HCT116 (cell line): ENCODE measurements at regions not wholly inside any gene's neighbourhood (a gene's known extent, or its start where the extent isn't known, plus 50 kb on each side); places are given as distances from the start of the nearest gene placed in this dataset.

Source experiments
- ATAC-seq: fragments of 200-7000 bp; cut with Tn5 transposase; 2 replicates; pipeline ENCODE4 v1.9.1; 2020; ENCODE audit warnings: mild to moderate bottlenecking, moderate library complexity
- BruUV-seq: library from RNA; stranded (reverse); fragments of 400-500 nt; replicated peaks from 2 replicates; lab custom pipeline; 2021; lab: Mats Ljungman, UMichigan
- CTCF ChIA-PET: fragments of 300-600 bp; sonication (Branson Sonifier 250); formaldehyde crosslinking; loops from one replicate; lab custom pipeline; 2021; ENCODE audit warnings: antibody characterized with exemption; lab: Charles Lee
- POLR2A ChIA-PET: fragments of 300-600, 350-600 bp; sonication (Branson Sonifier 250); formaldehyde crosslinking; loops from one replicate; lab custom pipeline; 2021; ENCODE audit warnings: antibody characterized with exemption; lab: Charles Lee
- RAD21 ChIA-PET, 2 experiments: fragments of 300-600 bp; sonication (Branson Sonifier 250); formaldehyde crosslinking; loops; one replicate each; lab custom pipeline; 2023; ENCODE audit warnings: low total read pairs in 2 of 2; ENCODE audit not compliant: uncharacterized antibody in 2 of 2, unreplicated experiment in 2 of 2, low non-redundant PET in 1 of 2; lab: Charles Lee
- DNase-seq: peaks from one replicate; pipeline ENCODE4 v3.0.0-alpha.2; 2010; ENCODE audit warnings: low read depth, low spot score
- H2AFZ ChIP-seq: fragments of 200-600 bp; shearing (Covaris generic), sonication (generic); 2 replicates; pipeline ENCODE4 v1.6.1; 2017; ENCODE audit warnings: low read depth, mixed run types, mixed read lengths, antibody characterized with exemption, low read length; ENCODE audit not compliant: poor library complexity, severe bottlenecking
- H3K27ac ChIP-seq: 2 replicates; pipeline ENCODE4 v1.5.1; 2012; ENCODE audit warnings: low read depth, low read length
- H3K27me3 ChIP-seq: fragments of 200-600 bp; sonication (generic); 2 replicates; pipeline ENCODE4 v1.6.1; 2016; ENCODE audit warnings: mixed run types, low read length, mixed read lengths; ENCODE audit not compliant: insufficient read depth
- H3K36me3 ChIP-seq, 2 experiments: fragments of 200-500 bp in 1 of 2; fragments of 200-600 bp in 1 of 2; sonication (Bioruptor generic) in 1 of 2; sonication (generic) in 1 of 2; 2 replicates each; pipeline versions ENCODE4 v1.5.1 to v1.6.1; 2014 to 2016; ENCODE audit warnings: low read length in 2 of 2, inconsistent platforms in 1 of 2, mixed read lengths in 1 of 2, mixed run types in 1 of 2; ENCODE audit not compliant: insufficient read depth in 2 of 2, control insufficient read depth in 1 of 2
- H3K4me1 ChIP-seq, 2 experiments: fragments of 200-600 bp in 1 of 2; sonication (generic) in 1 of 2; 2 replicates each; pipeline versions ENCODE4 v1.5.1 to v1.6.1; 2012 to 2017; ENCODE audit warnings: low read length in 2 of 2, inconsistent platforms in 1 of 2, mild to moderate bottlenecking in 1 of 2, mixed read lengths in 1 of 2, mixed run types in 1 of 2, moderate library complexity in 1 of 2; ENCODE audit not compliant: insufficient read depth in 2 of 2, control insufficient read depth in 1 of 2
- H3K4me2 ChIP-seq: fragments of 200-600 bp; sonication (generic); 2 replicates; pipeline ENCODE4 v1.6.1; 2017; ENCODE audit warnings: mixed run types, low read length, mixed read lengths
- H3K4me3 ChIP-seq, 2 experiments: fragments of 200-600 bp in 1 of 2; sonication (generic) in 1 of 2; replicated peaks in 1 of 2; 2 replicates each; pipeline ENCODE4 v1.5.1; 2011 to 2016; ENCODE audit warnings: low read length in 2 of 2, control low read depth in 1 of 2, low read depth in 1 of 2, mild to moderate bottlenecking in 1 of 2, mixed read lengths in 1 of 2, mixed run types in 1 of 2
- H3K79me2 ChIP-seq: fragments of 200-600 bp; sonication (generic); 2 replicates; pipeline ENCODE4 v1.6.1; 2017; ENCODE audit warnings: mild to moderate bottlenecking, mixed run types, low read length, moderate library complexity, mixed read lengths; ENCODE audit not compliant: insufficient read depth
- H3K9ac ChIP-seq: fragments of 200-600 bp; sonication (generic); 2 replicates; pipeline ENCODE4 v1.6.1; 2016; ENCODE audit warnings: low read length, mixed read lengths
- H3K9me2 ChIP-seq: fragments of 200-600 bp; sonication (generic), shearing (Covaris generic); 2 replicates; pipeline ENCODE4 v1.6.1; 2017; ENCODE audit warnings: mixed run types, mild to moderate bottlenecking, moderate library complexity; ENCODE audit not compliant: insufficient read depth
- H3K9me3 ChIP-seq, 2 experiments: fragments of 200-500 bp in 1 of 2; fragments of 200-600 bp in 1 of 2; sonication (Bioruptor generic) in 1 of 2; sonication (generic) in 1 of 2; 2 replicates each; pipeline ENCODE4 v1.6.1; 2014 to 2017; ENCODE audit warnings: low read length in 2 of 2, mixed read lengths in 2 of 2, inconsistent platforms in 1 of 2, low read depth in 1 of 2, mild to moderate bottlenecking in 1 of 2, mixed run types in 1 of 2, moderate library complexity in 1 of 2; ENCODE audit not compliant: control insufficient read depth in 1 of 2, insufficient read depth in 1 of 2
- H4K20me1 ChIP-seq: fragments of 200-600 bp; sonication (generic), shearing (Covaris generic); 2 replicates; pipeline ENCODE4 v1.6.1; 2017; ENCODE audit warnings: mixed run types, mild to moderate bottlenecking, moderate library complexity; ENCODE audit not compliant: insufficient read depth
- ATF3 ChIP-seq: IDR thresholded peaks from 2 replicates; pipeline ENCODE4 v1.6.1; 2012
- CBX3 ChIP-seq: IDR thresholded peaks from 2 replicates; pipeline ENCODE4 v1.6.1; 2012; ENCODE audit warnings: low read depth
- CEBPB ChIP-seq: IDR thresholded peaks from 2 replicates; pipeline ENCODE4 v1.6.1; 2012; ENCODE audit warnings: low read depth
- CTCF ChIP-seq, 3 experiments: fragments of 200-600 bp in 1 of 3; sonication (generic) in 1 of 3; IDR thresholded peaks in 2 of 3; conservative IDR thresholded peaks in 1 of 3; 2 replicates each; pipeline ENCODE4 v1.5.1; 2012 to 2017; ENCODE audit warnings: low read depth in 2 of 3, low read length in 2 of 3, antibody characterized with exemption in 1 of 3, borderline replicate concordance in 1 of 3, control low read depth in 1 of 3, mild to moderate bottlenecking in 1 of 3, mixed read lengths in 1 of 3, mixed run types in 1 of 3, moderate library complexity in 1 of 3; ENCODE audit not compliant: insufficient read depth in 1 of 3
- EGR1 ChIP-seq: IDR thresholded peaks from 2 replicates; pipeline ENCODE4 v1.6.1; 2012; ENCODE audit warnings: low read depth
- EZH2 ChIP-seq: fragments of 200-600 bp; sonication (generic); IDR thresholded peaks from 2 replicates; pipeline ENCODE4 v1.6.1; 2017; ENCODE audit warnings: antibody characterized with exemption, mixed run types
- EZH2phosphoT487 ChIP-seq: fragments of 200-600 bp; IDR thresholded peaks from 2 replicates; pipeline ENCODE4 v1.6.1; 2018; ENCODE audit warnings: antibody characterized with exemption, borderline replicate concordance
- FOSL1 ChIP-seq: IDR thresholded peaks from 2 replicates; pipeline ENCODE4 v1.6.1; 2012; ENCODE audit warnings: low read depth
- JUND ChIP-seq: IDR thresholded peaks from 2 replicates; pipeline ENCODE4 v1.6.1; 2012
- MAX ChIP-seq: IDR thresholded peaks from 2 replicates; pipeline ENCODE4 v1.6.1; 2012
- POLR2A ChIP-seq: IDR thresholded peaks from 2 replicates; pipeline ENCODE4 v1.7.0; 2011; ENCODE audit warnings: borderline replicate concordance; ENCODE audit not compliant: insufficient read depth, insufficient read length; ENCODE audit errors: extremely low read depth
- POLR2AphosphoS5 ChIP-seq: IDR thresholded peaks from 2 replicates; pipeline ENCODE4 v1.6.1; 2011; ENCODE audit warnings: mild to moderate bottlenecking, low read depth, low read length, moderate library complexity
- RAD21 ChIP-seq: IDR thresholded peaks from 2 replicates; pipeline ENCODE4 v1.6.1; 2012; ENCODE audit warnings: low read depth, mild to moderate bottlenecking
- SIN3A ChIP-seq: IDR thresholded peaks from 2 replicates; pipeline ENCODE4 v1.6.1; 2012; ENCODE audit warnings: low read depth
- SRF ChIP-seq: IDR thresholded peaks from 2 replicates; pipeline ENCODE4 v1.6.1; 2012; ENCODE audit warnings: low read depth
- YY1 ChIP-seq: IDR thresholded peaks from 2 replicates; pipeline ENCODE4 v1.6.1; 2011; ENCODE audit warnings: low read length, low read depth, moderate library complexity, mild to moderate bottlenecking; ENCODE audit not compliant: insufficient replicate concordance; ENCODE audit errors: extremely low read depth
- ZFX ChIP-seq: fragments of 450-650 bp; IDR thresholded peaks from 2 replicates; pipeline ENCODE4 v1.6.1; 2017
- ZNF274 ChIP-seq: fragments of 200-500 bp; sonication (Bioruptor generic); IDR thresholded peaks from 2 replicates; pipeline ENCODE4 v1.6.1; 2014; ENCODE audit warnings: mild to moderate bottlenecking, low read depth, low read length, inconsistent platforms
- intact Hi-C: fragments of 100-400 bp; cut with micrococcal nuclease; formaldehyde crosslinking; loops from 2 replicates; pipeline ENCODE4 v1.10.0; 2022

GRCh38 chr10:2122431-2123124 is 385.3 kb upstream of the ADARB2 start:
- Histone ChIP-seq H3K79me2 (no peaks in the 10 kb centered on the region), H3K36me3 (no peaks in the 10 kb centered on the region), H3K27me3 (no peaks in the 10 kb centered on the region), H3K4me3 (no peak overlapping the region), H4K20me1 (no peaks in the 10 kb centered on the region), H3K4me2 (no peak overlapping the region), H3K4me1 (no peaks in the 10 kb centered on the region), H3K9ac (no peak overlapping the region), H2AFZ (no peak overlapping the region), H3K27ac (no peak overlapping the region), H3K9me2 (no peaks in the 10 kb centered on the region), H3K9me3 (peaks cover 0 to 21% of the 10 kb centered on the region in 2 experiments; a peak in 2 of 4 replicates)
- ChIA-PET RAD21 (no interaction called here), POLR2A (no interaction called here), CTCF (no interaction called here)
- ATAC-seq = no peak
- no TSS peak for BruUV-seq
- no peak for DNase-seq
- intact Hi-C loops = no loop called here
- TF ChIP-seq CEBPB (no peak), SRF (no peak), ATF3 (no peak), ZFX (no peak), RAD21 (no peak), ZNF274 (no peak), MAX (no peak), EZH2 (no peak)

- Histone ChIP-seq H4K20me1 (no peaks in the 10 kb centered on the region), H3K4me3 (no peak overlapping the region), H3K27me3 (no peaks in the 10 kb centered on the region), H3K36me3 (no peaks in the 10 kb centered on the region), H3K27ac (no peak overlapping the region), H3K4me1 (no peaks in the 10 kb centered on the region), H2AFZ (no peak overlapping the region), H3K4me2 (no peak overlapping the region), H3K9me3 (peaks cover 0 to 18% of the 10 kb centered on the region in 2 experiments; a peak in 2 of 4 replicates), H3K9me2 (no peaks in the 10 kb centered on the region), H3K9ac (no peak overlapping the region), H3K79me2 (no peaks in the 10 kb centered on the region)
- ChIA-PET CTCF (no interaction called here), POLR2A (no interaction called here), RAD21 (no interaction called here)
- intact Hi-C loops = no loop called here
- DNase-seq = no peak
- BruUV-seq = no TSS peak
- ATAC-seq = no peak
- TF ChIP-seq CTCF (IDR thresholded peaks at IDR 0.05 in 2 of 3, conservative IDR thresholded peaks at IDR 0.05 in 1 of 3; ENCODE audit: borderline replicate concordance in 1 of 3, insufficient read depth in 1 of 3, low read depth in 2 of 3, low read length in 2 of 3) (no peak), ZNF274 (no peak), ATF3 (no peak), POLR2AphosphoS5 (no peak), RAD21 (no peak), SRF (no peak), FOSL1 (no peak), YY1 (no peak), CBX3 (no peak), EZH2phosphoT487 (no peak), POLR2A (no peak), SIN3A (no peak), JUND (no peak), EGR1 (no peak)
Measured at GRCh38 chr10:2121929-2122328, 384.6 kb upstream of the ADARB2 start.
